LNCAP (cell line): ENCODE measurements at regions not wholly inside any gene's neighbourhood (a gene's known extent, or its start where the extent isn't known, plus 50 kb on each side); places are given as distances from the start of the nearest gene placed in this dataset.

Experiments
- TF ChIP-seq, protein P1 (sequence below): fragments of 450-650 bp; IDR thresholded peaks from 2 replicates; pipeline ENCODE4 v1.5.1; 2017; ENCODE audit warnings: mild to moderate bottlenecking

DNA sequence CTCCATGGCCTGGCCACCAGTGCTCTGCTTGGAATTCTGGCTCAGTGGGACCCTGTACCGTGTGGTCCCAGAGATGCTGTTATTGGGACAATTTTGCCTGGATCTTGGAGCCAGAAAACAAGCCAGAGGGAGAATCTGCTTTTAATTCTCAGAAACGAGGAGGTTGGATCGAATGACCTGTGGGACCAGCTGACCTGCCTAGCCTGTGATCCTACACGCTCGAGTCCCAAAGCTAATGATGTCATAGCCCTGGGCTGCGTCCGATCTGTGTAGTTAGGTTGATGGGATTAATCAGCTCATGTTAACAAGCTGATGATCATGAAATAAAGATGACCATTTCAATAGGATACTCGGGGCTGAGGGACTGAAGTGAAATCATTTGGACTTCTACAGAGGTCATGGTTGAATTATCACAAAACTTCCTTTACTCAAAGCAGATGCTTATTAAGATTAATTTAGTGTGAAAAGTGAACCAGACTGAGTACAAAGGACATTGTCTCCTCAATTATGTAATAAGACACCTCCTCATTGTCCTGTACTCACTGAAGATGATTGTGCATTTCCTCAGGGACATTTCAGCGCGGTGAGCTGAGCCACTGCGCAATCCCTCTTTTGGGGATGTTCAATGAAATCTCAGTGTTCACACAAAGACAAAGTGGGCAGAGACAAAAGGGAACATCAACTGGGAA lies 51.9 kb upstream of the STX18 start:
- TF ChIP-seq, protein P1, sequence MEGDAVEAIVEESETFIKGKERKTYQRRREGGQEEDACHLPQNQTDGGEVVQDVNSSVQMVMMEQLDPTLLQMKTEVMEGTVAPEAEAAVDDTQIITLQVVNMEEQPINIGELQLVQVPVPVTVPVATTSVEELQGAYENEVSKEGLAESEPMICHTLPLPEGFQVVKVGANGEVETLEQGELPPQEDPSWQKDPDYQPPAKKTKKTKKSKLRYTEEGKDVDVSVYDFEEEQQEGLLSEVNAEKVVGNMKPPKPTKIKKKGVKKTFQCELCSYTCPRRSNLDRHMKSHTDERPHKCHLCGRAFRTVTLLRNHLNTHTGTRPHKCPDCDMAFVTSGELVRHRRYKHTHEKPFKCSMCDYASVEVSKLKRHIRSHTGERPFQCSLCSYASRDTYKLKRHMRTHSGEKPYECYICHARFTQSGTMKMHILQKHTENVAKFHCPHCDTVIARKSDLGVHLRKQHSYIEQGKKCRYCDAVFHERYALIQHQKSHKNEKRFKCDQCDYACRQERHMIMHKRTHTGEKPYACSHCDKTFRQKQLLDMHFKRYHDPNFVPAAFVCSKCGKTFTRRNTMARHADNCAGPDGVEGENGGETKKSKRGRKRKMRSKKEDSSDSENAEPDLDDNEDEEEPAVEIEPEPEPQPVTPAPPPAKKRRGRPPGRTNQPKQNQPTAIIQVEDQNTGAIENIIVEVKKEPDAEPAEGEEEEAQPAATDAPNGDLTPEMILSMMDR: no peak

GRCh38 chr4:4592414-4592813 lies 50.6 kb upstream of the STX18 start:
- TF ChIP-seq, protein P1: no peak
